Neuronal stem cell (in vitro differentiated cells): ENCODE measurements at regions not wholly inside any gene's neighbourhood (a gene's known extent, or its start where the extent isn't known, plus 50 kb on each side); places are given as distances from the start of the nearest gene placed in this dataset.

Source experiments
- DNase-seq: peaks from one replicate; pipeline ENCODE4 v3.0.0-alpha.2; 2013; ENCODE audit warnings: low spot score
- H2AFZ ChIP-seq: one replicate; pipeline ENCODE4 v1.6.1; 2013; ENCODE audit warnings: mild to moderate bottlenecking, low read length, inconsistent platforms
- H2AK5ac ChIP-seq: 2 replicates; pipeline ENCODE4 v1.6.1; 2013; ENCODE audit warnings: low read depth, mild to moderate bottlenecking, inconsistent platforms, low read length, moderate library complexity, mixed read lengths
- H2BK120ac ChIP-seq: 2 replicates; pipeline ENCODE4 v1.6.1; 2013; ENCODE audit warnings: low read depth, mild to moderate bottlenecking, inconsistent platforms, low read length, moderate library complexity, mixed read lengths
- H2BK12ac ChIP-seq: one replicate; pipeline ENCODE4 v1.6.1; 2013; ENCODE audit warnings: low read length, inconsistent platforms
- H2BK15ac ChIP-seq: 2 replicates; pipeline ENCODE4 v1.6.1; 2013; ENCODE audit warnings: mild to moderate bottlenecking, low read length, inconsistent platforms, mixed read lengths
- H2BK5ac ChIP-seq: one replicate; pipeline ENCODE4 v1.6.1; 2013; ENCODE audit warnings: inconsistent platforms, mild to moderate bottlenecking, low read length, moderate library complexity
- H3K14ac ChIP-seq: one replicate; pipeline ENCODE4 v1.6.1; 2013; ENCODE audit warnings: low read length, inconsistent platforms
- H3K18ac ChIP-seq: 2 replicates; pipeline ENCODE4 v1.6.1; 2013; ENCODE audit warnings: low read length, inconsistent platforms
- H3K23ac ChIP-seq: 2 replicates; pipeline ENCODE4 v1.6.1; 2013; ENCODE audit warnings: low read depth, mild to moderate bottlenecking, mixed read lengths, low read length, inconsistent platforms; ENCODE audit not compliant: poor library complexity
- H3K27ac ChIP-seq: replicated peaks from 3 replicates; pipeline ENCODE4 v1.5.1; 2013; ENCODE audit warnings: low read length, inconsistent platforms
- H3K27me3 ChIP-seq, 3 experiments: 2 replicates each; pipeline ENCODE4 v1.6.1; 2013; ENCODE audit warnings: low read length in 3 of 3, mild to moderate bottlenecking in 2 of 3, inconsistent platforms in 1 of 3, low read depth in 1 of 3, mixed read lengths in 1 of 3, moderate library complexity in 1 of 3; ENCODE audit not compliant: control insufficient read depth in 3 of 3, insufficient read depth in 3 of 3
- H3K36me3 ChIP-seq, 2 donors: replicated peaks in 1 of 2; 2 replicates each; pipeline ENCODE4 v1.6.1; 2013; ENCODE audit warnings: low read length in 2 of 2; ENCODE audit not compliant: control insufficient read depth in 2 of 2, insufficient read depth in 2 of 2
- H3K4ac ChIP-seq: 2 replicates; pipeline ENCODE4 v1.6.1; 2013; ENCODE audit warnings: inconsistent platforms, mild to moderate bottlenecking, low read length, moderate library complexity
- H3K4me1 ChIP-seq, 2 donors: 1 replicate in 1 of 2; 2 replicates in 1 of 2; pipeline ENCODE4 v1.6.1; 2013; ENCODE audit warnings: low read length in 2 of 2, low read depth in 1 of 2; ENCODE audit not compliant: control insufficient read depth in 2 of 2, insufficient read depth in 1 of 2
- H3K4me2 ChIP-seq: one replicate; pipeline ENCODE4 v1.6.1; 2013; ENCODE audit warnings: mild to moderate bottlenecking, low read length, inconsistent platforms; ENCODE audit not compliant: insufficient read depth, poor library complexity, severe bottlenecking
- H3K4me3 ChIP-seq, 2 donors: 2 replicates each; pipeline ENCODE4 v1.5.1; 2013; ENCODE audit warnings: low read length in 2 of 2, mild to moderate bottlenecking in 2 of 2, inconsistent platforms in 1 of 2, moderate library complexity in 1 of 2
- H3K79me1 ChIP-seq: one replicate; pipeline ENCODE4 v1.6.1; 2013; ENCODE audit warnings: low read depth, mild to moderate bottlenecking, inconsistent platforms, low read length, moderate library complexity
- H3K9ac ChIP-seq: one replicate; pipeline ENCODE4 v1.6.1; 2013; ENCODE audit warnings: mild to moderate bottlenecking, low read depth, low read length, inconsistent platforms; ENCODE audit not compliant: poor library complexity
- H3K9me3 ChIP-seq, 2 donors: replicated peaks in 1 of 2; 2 replicates each; pipeline versions ENCODE3 to v1.6.1; 2013; ENCODE audit warnings: low read length in 2 of 2, mild to moderate bottlenecking in 2 of 2, inconsistent platforms in 1 of 2, low read depth in 1 of 2, mixed read lengths in 1 of 2, moderate library complexity in 1 of 2; ENCODE audit not compliant: control insufficient read depth in 2 of 2, insufficient read depth in 1 of 2
- H4K8ac ChIP-seq: one replicate; pipeline ENCODE4 v1.6.1; 2013; ENCODE audit warnings: low read depth, mild to moderate bottlenecking, inconsistent platforms, low read length, moderate library complexity
- H4K91ac ChIP-seq: one replicate; pipeline ENCODE4 v1.6.1; 2013; ENCODE audit warnings: low read length, low read depth, mild to moderate bottlenecking, inconsistent platforms; ENCODE audit not compliant: poor library complexity
- WGBS, 2 donors: extraction: QIAGEN DNeasy Blood & Tissue Kit; methylation state at CpG; one replicate each; pipeline ENCODE4 v1.1.7; 2013; ENCODE audit warnings: missing lambda C conversion rate in 2 of 2, mixed read lengths in 1 of 2; ENCODE audit not compliant: insufficient read length in 2 of 2, insufficient replicate concordance in 1 of 2; ENCODE audit errors: extremely low coverage in 2 of 2; 5-methylcytosine and 5-hydroxymethylcytosine counted together

DNA sequence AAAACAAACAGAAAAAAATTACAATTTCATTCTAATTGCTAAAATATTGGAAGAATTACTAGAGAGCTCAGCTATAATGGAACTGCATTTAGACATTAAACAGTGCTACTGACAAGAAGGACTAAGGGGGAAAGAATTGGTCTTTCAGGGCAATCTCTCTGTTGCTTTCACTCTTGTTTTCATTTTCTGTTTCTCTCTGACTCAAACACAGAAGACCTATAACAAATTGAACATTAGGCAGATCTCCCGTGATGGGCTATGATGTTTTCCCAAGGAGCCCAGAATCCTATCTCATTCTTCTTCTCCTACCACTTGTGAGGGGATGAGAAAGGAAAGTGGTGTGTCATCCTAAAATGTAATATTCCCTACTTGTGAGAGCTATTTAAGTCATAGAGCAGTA, 358.0 kb upstream of the TGFBR2 start:
- H2BK120ac ChIP-seq, result no peak overlapping the region
- no peak overlapping the region for H3K14ac ChIP-seq
- H2AK5ac ChIP-seq, result no peak overlapping the region
- no peak overlapping the region for H3K4me2 ChIP-seq
- H2AFZ ChIP-seq, result no peak overlapping the region
- H3K9me3 ChIP-seq, result no peaks in the 10 kb centered on the region
- no CpG with 5 or more reads among the region's 1 CpG for WGBS, 2 donors
- no peak overlapping the region for H3K18ac ChIP-seq
- H2BK5ac ChIP-seq, result no peak overlapping the region
- H3K4me3 ChIP-seq, result no peak overlapping the region
- H2BK15ac ChIP-seq, result no peak overlapping the region
- H3K79me1 ChIP-seq, result no peaks in the 10 kb centered on the region
- H3K27me3 ChIP-seq, result no peaks in the 10 kb centered on the region
- peaks cover 0 to 5% of the 10 kb centered on the region in 2 donors for H3K4me1 ChIP-seq
- no peak overlapping the region for H3K4ac ChIP-seq
- H3K27ac ChIP-seq, result no peak overlapping the region
- no peaks in the 10 kb centered on the region for H3K36me3 ChIP-seq
- no peak overlapping the region for H4K91ac ChIP-seq
- no peak overlapping the region for H4K8ac ChIP-seq
- no peak overlapping the region for H3K9ac ChIP-seq
- no peak overlapping the region for H3K23ac ChIP-seq
- DNase-seq, result no peak
- no peak overlapping the region for H2BK12ac ChIP-seq

DNA sequence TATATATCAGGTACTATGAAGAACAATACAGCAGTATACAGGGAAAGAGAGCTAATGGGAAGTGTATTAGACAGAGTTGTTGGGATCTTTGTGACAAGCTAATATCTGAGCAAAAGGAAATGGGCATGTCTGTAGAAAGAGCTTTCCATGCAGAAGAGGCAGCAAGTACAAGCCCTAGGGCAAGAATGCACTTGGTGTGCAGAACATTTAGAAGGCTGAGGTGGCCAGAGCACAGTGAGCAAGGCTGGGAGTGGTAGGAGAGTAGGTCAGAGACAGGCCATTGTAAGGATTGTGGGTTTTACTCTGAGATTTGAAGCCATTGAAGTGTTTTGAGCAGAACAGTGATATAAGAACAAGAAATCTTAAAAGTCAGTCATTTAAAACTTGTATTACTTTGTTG, 353.9 kb upstream of the TGFBR2 start:
- H2AK5ac ChIP-seq, result no peak overlapping the region
- H3K4ac ChIP-seq, result no peak overlapping the region
- no peaks in the 10 kb centered on the region for H3K36me3 ChIP-seq
- no peak for DNase-seq
- H3K9ac ChIP-seq, result no peak overlapping the region
- no peak overlapping the region for H2BK120ac ChIP-seq
- H3K27me3 ChIP-seq, result no peaks in the 10 kb centered on the region
- no peak overlapping the region for H4K91ac ChIP-seq
- no peak overlapping the region for H2AFZ ChIP-seq
- no peak overlapping the region for H3K4me2 ChIP-seq
- H3K18ac ChIP-seq, result no peak overlapping the region
- H2BK5ac ChIP-seq, result no peak overlapping the region
- H3K14ac ChIP-seq, result no peak overlapping the region
- H3K4me1 ChIP-seq, result no peaks in the 10 kb centered on the region
- no peak overlapping the region for H2BK15ac ChIP-seq
- no peak overlapping the region for H2BK12ac ChIP-seq
- no peaks in the 10 kb centered on the region for H3K79me1 ChIP-seq
- H3K9me3 ChIP-seq, result no peaks in the 10 kb centered on the region
- no peak overlapping the region for H4K8ac ChIP-seq
- no peak overlapping the region for H3K23ac ChIP-seq
- H3K4me3 ChIP-seq, result no peak overlapping the region
- H3K27ac ChIP-seq, result no peak overlapping the region

DNA sequence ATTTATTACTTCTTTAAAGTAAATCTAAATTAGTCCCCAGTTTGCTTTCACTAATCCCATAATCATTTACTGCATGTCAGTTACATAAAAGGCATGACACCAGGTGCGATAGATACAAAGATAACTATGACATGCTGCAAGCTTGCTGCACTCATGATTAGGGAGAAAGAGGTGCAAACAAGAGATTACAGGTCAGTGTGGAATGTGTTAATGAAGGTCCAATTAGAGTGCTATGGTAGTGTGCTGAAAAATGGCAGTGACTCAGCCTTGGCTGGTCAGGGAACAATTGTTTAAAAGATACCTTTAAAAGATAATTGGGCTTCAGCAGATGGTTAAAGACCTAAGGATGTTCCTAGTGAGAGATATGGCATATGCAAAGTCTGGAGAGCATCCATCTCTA, 352.6 kb upstream of the TGFBR2 start:
- no peak overlapping the region for H3K23ac ChIP-seq
- H3K9me3 ChIP-seq, result no peaks in the 10 kb centered on the region
- H3K4me2 ChIP-seq, result no peak overlapping the region
- H3K36me3 ChIP-seq, result no peaks in the 10 kb centered on the region
- no peak overlapping the region for H2AK5ac ChIP-seq
- no peak overlapping the region for H4K8ac ChIP-seq
- no peaks in the 10 kb centered on the region for H3K79me1 ChIP-seq
- H4K91ac ChIP-seq, result no peak overlapping the region
- WGBS, 2 donors, result no CpG with 5 or more reads among the region's 1 CpG
- no peak overlapping the region for H2BK12ac ChIP-seq
- H3K27ac ChIP-seq, result no peak overlapping the region
- no peak overlapping the region for H2BK15ac ChIP-seq
- H3K14ac ChIP-seq, result no peak overlapping the region
- H2AFZ ChIP-seq, result no peak overlapping the region
- no peak overlapping the region for H3K4ac ChIP-seq
- H3K9ac ChIP-seq, result no peak overlapping the region
- no peak for DNase-seq
- no peak overlapping the region for H2BK120ac ChIP-seq
- H3K18ac ChIP-seq, result no peak overlapping the region
- H3K4me1 ChIP-seq, result no peaks in the 10 kb centered on the region
- H3K27me3 ChIP-seq, result no peaks in the 10 kb centered on the region
- no peak overlapping the region for H3K4me3 ChIP-seq
- no peak overlapping the region for H2BK5ac ChIP-seq

DNA sequence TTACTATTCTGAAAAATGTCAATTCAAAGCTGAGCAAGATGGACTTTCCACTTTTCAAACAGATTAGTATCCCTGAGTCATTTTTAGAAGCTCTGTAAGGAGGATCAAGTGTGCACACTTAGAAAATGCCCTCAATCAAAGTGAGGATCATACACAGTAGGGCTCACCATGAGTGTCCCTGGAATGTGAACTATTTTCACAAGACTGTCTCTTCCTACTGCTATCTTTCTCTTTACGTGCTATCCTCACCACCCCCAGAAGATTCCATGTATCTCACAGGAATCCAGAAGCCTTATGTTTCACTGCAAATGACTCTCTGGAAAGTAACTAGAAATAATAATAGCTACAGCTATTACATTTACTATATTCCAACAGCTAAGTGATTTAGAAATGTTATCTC, 349.9 kb upstream of the TGFBR2 start:
- Histone ChIP-seq H3K79me1 (no peaks in the 10 kb centered on the region), H3K4me3 (no peak overlapping the region), H2BK15ac (no peak overlapping the region), H3K27me3 (no peaks in the 10 kb centered on the region), H2AK5ac (no peak overlapping the region), H3K18ac (no peak overlapping the region), H3K23ac (no peak overlapping the region), H2BK5ac (no peak overlapping the region), H4K91ac (no peak overlapping the region), H2AFZ (no peak overlapping the region), H3K14ac (no peak overlapping the region), H3K4ac (no peak overlapping the region), H3K4me1 (no peaks in the 10 kb centered on the region), H3K27ac (no peak overlapping the region), H3K9ac (no peak overlapping the region), H4K8ac (no peak overlapping the region), H2BK120ac (no peak overlapping the region), H3K4me2 (no peak overlapping the region), H2BK12ac (no peak overlapping the region), H3K36me3 (no peaks in the 10 kb centered on the region), H3K9me3 (no peaks in the 10 kb centered on the region)
- DNase-seq, result no peak
- WGBS, 2 donors, result no CpG with 5 or more reads among the region's 1 CpG
